NCI-H226 (cell line): ENCODE measurements at regions not wholly inside any gene's neighbourhood (a gene's known extent, or its start where the extent isn't known, plus 50 kb on each side); places are given as distances from the start of the nearest gene placed in this dataset.
A peak's percentile ranks its signal among the peaks of the same experiment; 100 is the strongest.
"Not testable (repeated sequence)": the region's sequence is repeated elsewhere in the genome, so short reads cannot be mapped to it uniquely, and the experiment has no call there.

Experiments used
- DNase-seq: peaks from one replicate; pipeline ENCODE4 v3.0.0-alpha.2; 2015

GRCh38 chr2:62410015-62410453 lies 96.0 kb downstream of the TMEM17 start:
- peak; percentile 17 for DNase-seq

GRCh38 chr2:62409442-62409841 lies 96.6 kb downstream of the TMEM17 start:
- peak; percentile 77 for DNase-seq

- DNase-seq = no peak
These were observed 97.7 kb downstream of the TMEM17 start for GRCh38 chr2:62408241-62408677.

GRCh38 chr2:62407838-62408237 lies 98.2 kb downstream of the TMEM17 start:
- DNase-seq = no peak

GRCh38 chr2:62407401-62407800 lies 98.6 kb downstream of the TMEM17 start:
- no peak for DNase-seq

GRCh38 chr2:62406573-62407043 lies 99.4 kb downstream of the TMEM17 start:
- DNase-seq = no peak

- no peak for DNase-seq
These were observed 101.1 kb downstream of the TMEM17 start for GRCh38 chr2:62404913-62405312.

GRCh38 chr2:62402156-62402555 lies 103.8 kb downstream of the TMEM17 start:
- DNase-seq = no peak

- no peak for DNase-seq
These were observed 107.6 kb downstream of the TMEM17 start for GRCh38 chr2:62398356-62398755.

GRCh38 chr2:62396880-62397279 lies 109.1 kb downstream of the TMEM17 start:
- DNase-seq = no peak

- no peak for DNase-seq
These were observed 112.7 kb downstream of the TMEM17 start for GRCh38 chr2:62393293-62393692.

- no peak for DNase-seq
These were observed 114.3 kb downstream of the TMEM17 start for GRCh38 chr2:62391696-62392095.

GRCh38 chr2:62386378-62386777 lies 119.6 kb downstream of the TMEM17 start:
- DNase-seq = not testable (repeated sequence)

GRCh38 chr2:62383846-62384245 lies 122.1 kb downstream of the TMEM17 start:
- peak; percentile 75 for DNase-seq

GRCh38 chr2:62382757-62383156 lies 123.2 kb downstream of the TMEM17 start:
- DNase-seq = peak; percentile 74

- DNase-seq = peak; percentile 39
These were observed 123.9 kb downstream of the TMEM17 start for GRCh38 chr2:62382122-62382521.

GRCh38 chr2:62381656-62382055 lies 124.3 kb downstream of the TMEM17 start:
- DNase-seq = no peak

GRCh38 chr2:62379566-62379965 lies 126.4 kb downstream of the TMEM17 start:
- no peak for DNase-seq

- no peak for DNase-seq
These were observed 130.9 kb downstream of the TMEM17 start for GRCh38 chr2:62375113-62375420.

GRCh38 chr2:62374301-62375112 lies 131.5 kb downstream of the TMEM17 start:
- no peak for DNase-seq

GRCh38 chr2:62372824-62373223 lies 133.2 kb downstream of the TMEM17 start:
- DNase-seq = no peak

GRCh38 chr2:62370321-62371250 lies 135.4 kb downstream of the TMEM17 start:
- DNase-seq = no peak

- DNase-seq = no peak
These were observed 136.3 kb downstream of the TMEM17 start for GRCh38 chr2:62369541-62370202.
